ENCODE measurements at regions not wholly inside any gene's neighbourhood (a gene's known extent, or its start where the extent isn't known, plus 50 kb on each side); places are given as distances from the start of the nearest gene placed in this dataset.
A peak's percentile ranks its signal among the peaks of the same experiment; 100 is the strongest.

GRCh38 chr17:27376637-27377547 lies 79.4 kb upstream of the KSR1 start:
- peak; percentile 64 for DNase-seq (ENCODE audit: low read depth)

GRCh38 chr17:27378482-27379175 lies 77.6 kb upstream of the KSR1 start:
- TF ChIP-seq, protein P1, sequence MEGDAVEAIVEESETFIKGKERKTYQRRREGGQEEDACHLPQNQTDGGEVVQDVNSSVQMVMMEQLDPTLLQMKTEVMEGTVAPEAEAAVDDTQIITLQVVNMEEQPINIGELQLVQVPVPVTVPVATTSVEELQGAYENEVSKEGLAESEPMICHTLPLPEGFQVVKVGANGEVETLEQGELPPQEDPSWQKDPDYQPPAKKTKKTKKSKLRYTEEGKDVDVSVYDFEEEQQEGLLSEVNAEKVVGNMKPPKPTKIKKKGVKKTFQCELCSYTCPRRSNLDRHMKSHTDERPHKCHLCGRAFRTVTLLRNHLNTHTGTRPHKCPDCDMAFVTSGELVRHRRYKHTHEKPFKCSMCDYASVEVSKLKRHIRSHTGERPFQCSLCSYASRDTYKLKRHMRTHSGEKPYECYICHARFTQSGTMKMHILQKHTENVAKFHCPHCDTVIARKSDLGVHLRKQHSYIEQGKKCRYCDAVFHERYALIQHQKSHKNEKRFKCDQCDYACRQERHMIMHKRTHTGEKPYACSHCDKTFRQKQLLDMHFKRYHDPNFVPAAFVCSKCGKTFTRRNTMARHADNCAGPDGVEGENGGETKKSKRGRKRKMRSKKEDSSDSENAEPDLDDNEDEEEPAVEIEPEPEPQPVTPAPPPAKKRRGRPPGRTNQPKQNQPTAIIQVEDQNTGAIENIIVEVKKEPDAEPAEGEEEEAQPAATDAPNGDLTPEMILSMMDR (IDR thresholded peaks at IDR 0.05; ENCODE audit: insufficient read depth, low read depth, low read length, missing control alignments), result no peak
- no peak overlapping the region for H3K4me3 ChIP-seq (ENCODE audit: low read length)
- DNase-seq (ENCODE audit: low read depth), result no peak

More at GRCh38 chr17:27376637-27377547, 79.4 kb upstream of the KSR1 start:
- TF ChIP-seq, protein P1 (IDR thresholded peaks at IDR 0.05; ENCODE audit: insufficient read depth, low read depth, low read length, missing control alignments), result no peak
- no peak overlapping the region for H3K4me3 ChIP-seq (ENCODE audit: low read length)

DNA sequence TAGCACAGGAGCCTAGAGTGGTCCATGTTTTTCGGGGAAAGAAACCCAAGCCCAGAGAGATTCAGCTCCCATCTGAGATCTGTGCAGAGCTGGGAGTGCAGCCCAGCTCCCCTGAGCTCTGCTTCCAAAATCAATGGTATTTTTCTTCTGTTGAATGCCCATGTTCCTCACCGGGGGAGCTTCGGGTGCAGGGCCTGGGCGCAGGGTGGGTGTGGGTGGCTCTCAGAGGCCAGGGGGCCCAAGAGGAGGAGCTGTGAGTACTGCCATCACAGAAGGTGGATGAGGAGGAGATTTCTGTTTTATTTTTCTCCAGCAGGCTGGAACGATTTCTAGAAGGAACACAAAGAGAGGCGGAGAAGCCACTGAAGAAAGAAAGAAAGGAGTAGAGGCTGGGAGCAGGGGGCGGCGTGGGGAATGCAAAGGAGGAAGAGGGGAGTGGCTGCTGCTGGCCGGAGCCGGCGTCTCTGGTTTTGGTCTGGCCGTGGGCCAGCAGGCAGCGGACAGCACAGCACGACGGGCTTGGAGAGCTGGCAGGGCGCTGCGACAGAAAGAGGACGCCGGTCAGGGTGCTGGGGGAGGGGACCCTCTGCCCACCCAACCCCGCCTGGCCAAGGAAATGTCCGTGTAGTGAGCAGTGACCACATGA lies 76.2 kb upstream of the KSR1 start:
- H3K4me3 ChIP-seq (ENCODE audit: low read length), result no peak overlapping the region
- DNase-seq (ENCODE audit: low read depth), result peak; percentile 21

DNA sequence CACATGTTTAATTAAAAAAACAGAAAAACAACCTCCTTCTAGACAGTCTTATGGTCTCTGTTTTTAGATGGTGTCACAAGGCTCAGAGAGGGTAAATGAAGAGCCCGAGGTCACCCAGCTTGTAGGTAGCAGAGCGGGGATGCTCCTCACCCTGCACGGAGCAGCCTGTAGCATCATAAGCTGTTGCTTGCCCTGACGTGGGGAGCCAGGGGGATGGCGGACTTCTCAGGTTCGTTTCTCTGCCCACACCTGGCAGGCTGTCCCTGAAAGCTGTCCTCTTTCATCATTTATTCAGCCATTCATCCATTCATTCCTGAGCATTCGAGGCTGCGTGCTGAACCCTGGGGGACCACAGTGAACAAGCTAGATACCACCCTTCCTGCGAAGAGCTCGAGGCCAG lies 75.7 kb upstream of the KSR1 start:
- no peak for DNase-seq (ENCODE audit: low read depth)
- TF ChIP-seq, protein P1 (IDR thresholded peaks at IDR 0.05; ENCODE audit: insufficient read depth, low read depth, low read length, missing control alignments), result no peak
- no peak overlapping the region for H3K4me3 ChIP-seq (ENCODE audit: low read length)

More for the DNA sequence above, 76.2 kb upstream of the KSR1 start:
- TF ChIP-seq, protein P1 (IDR thresholded peaks at IDR 0.05; ENCODE audit: insufficient read depth, low read depth, low read length, missing control alignments), result no peak

- DNase-seq (ENCODE audit: low read depth), result peak; percentile 42
- H3K4me3 ChIP-seq (ENCODE audit: low read length), result no peak overlapping the region
- TF ChIP-seq, protein P1 (IDR thresholded peaks at IDR 0.05; ENCODE audit: insufficient read depth, low read depth, low read length, missing control alignments), result peak; percentile 56
Measured at GRCh38 chr17:27381007-27381501, 75.2 kb upstream of the KSR1 start.

GRCh38 chr17:27382025-27382424 lies 74.2 kb upstream of the KSR1 start:
- TF ChIP-seq, protein P1 (IDR thresholded peaks at IDR 0.05; ENCODE audit: insufficient read depth, low read depth, low read length, missing control alignments), result no peak
- no peak for DNase-seq (ENCODE audit: low read depth)
- H3K4me3 ChIP-seq (ENCODE audit: low read length), result no peak overlapping the region

All from epithelial cell of esophagus (primary cell).